HG03565 (cell line): ENCODE measurements at regions not wholly inside any gene's neighbourhood (a gene's known extent, or its start where the extent isn't known, plus 50 kb on each side); places are given as distances from the start of the nearest gene placed in this dataset.
"Not testable (repeated sequence)": the region's sequence is repeated elsewhere in the genome, so short reads cannot be mapped to it uniquely, and the experiment has no call there.

Experiments used
- ATAC-seq: cut with Tn5 transposase; IDR thresholded peaks from one replicate; pipeline ENCODE4 v1.9.1; 2021; ENCODE audit warnings: mild to moderate bottlenecking, moderate library complexity; ENCODE audit not compliant: unreplicated experiment

DNA sequence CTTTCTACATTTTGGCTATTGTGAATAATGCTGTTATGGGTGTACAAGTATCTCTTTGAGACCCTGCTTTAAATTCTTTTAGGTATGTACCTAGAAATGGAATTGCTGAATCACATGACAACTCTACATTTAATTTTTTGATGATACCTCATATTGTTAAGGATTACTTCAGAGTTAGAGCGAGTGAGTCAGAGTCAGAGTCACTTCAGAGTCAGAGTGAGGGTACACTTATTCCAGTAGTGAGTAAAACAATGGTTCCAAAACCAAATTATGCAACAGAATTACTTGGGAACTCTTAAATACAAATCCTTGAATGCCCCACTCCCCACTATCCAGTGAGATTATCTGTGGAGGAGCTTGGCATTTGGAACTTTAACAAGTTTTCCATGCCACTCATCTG is 50.3 kb upstream of the SNRK start:
- ATAC-seq, result no peak

DNA sequence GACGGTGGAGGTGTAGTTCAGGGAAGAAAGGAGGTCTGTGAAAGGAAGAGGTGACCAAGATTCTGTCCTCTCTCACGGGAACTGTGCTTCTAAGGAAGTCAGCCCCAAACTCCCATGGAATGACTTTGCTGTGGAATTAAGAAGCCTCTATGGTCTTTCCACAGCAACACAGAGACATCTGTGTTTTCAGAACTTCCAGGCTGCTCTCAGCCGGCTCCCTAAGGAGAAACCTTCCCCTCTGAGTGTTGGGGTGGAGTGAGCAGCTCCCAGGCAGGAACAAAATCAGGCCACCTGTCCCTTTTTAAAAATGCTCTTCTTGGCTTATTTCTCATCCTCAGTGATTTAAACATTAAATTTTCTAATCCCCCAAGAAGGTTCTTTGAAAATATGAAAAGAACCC is 53.3 kb upstream of the SNRK start:
- ATAC-seq, result no peak

DNA sequence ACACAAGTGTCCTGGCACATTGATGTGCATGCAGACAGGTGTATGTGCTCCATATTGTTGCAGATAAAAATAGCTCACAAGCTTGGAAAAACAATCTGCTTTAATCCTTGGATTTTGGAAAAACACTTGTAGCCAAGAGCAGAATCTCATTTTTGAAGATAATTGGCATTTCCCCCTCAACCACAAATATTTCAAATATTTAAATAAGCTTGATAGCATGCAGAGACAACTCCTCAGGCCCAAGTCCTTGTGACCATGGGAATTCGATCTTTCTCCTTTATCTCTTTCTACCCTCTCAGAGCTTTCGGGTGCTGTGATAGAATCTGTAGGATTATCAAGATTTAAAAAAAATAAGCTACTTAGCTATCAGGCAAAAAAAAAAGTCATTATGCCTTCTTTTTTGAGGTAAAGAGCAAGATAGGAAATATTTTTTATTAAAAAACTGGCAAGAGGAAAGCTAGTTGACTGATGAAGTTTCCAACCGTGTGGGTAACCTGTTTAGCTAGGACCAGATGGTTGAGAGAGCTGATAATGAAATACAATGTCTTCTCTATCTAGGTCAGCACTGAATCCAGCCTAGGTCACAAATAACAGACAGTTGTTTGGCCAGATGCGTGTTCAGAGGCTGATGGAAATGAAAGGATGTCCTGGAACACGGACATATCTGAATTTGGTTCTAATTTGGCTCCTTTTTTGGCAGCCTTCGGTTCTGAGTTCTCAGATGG is 54.9 kb upstream of the SNRK start:
- ATAC-seq, result no peak

DNA sequence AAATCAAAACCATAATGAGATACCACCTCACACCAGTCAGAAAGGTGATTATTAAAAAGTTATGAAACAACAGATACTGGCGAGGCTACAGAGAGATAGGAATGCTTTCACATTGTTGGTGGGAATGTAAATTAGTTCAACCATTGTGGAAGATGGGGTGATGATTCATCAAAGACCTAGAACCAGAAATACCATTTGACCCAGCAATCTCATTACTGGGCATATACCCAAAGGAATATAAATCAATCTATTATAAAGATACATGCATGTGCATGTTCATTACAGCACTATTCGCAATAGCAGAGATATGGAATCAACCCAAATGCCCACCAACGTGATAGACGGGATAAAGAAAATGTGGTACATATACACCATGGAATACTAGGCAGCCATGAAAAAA is 56.5 kb upstream of the SNRK start:
- ATAC-seq, result not testable (repeated sequence)

DNA sequence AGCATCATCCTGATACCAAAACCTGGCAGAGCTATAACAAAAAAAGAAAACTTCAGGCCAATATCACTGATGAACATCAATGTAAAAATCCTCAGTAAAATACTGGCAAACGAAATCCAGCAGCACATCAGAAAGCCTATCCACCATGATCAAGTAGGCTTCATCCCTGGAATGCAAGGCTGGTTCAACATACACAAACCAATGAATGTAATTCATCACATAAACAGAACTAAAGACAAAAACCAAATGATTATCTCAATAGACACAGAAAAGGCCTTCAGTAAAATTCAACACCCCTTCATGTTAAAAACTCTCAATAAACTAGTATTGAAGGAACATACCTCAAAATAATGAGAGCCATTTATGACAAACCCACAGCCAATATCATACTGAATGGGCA is 58.7 kb upstream of the SNRK start:
- not testable (repeated sequence) for ATAC-seq

DNA sequence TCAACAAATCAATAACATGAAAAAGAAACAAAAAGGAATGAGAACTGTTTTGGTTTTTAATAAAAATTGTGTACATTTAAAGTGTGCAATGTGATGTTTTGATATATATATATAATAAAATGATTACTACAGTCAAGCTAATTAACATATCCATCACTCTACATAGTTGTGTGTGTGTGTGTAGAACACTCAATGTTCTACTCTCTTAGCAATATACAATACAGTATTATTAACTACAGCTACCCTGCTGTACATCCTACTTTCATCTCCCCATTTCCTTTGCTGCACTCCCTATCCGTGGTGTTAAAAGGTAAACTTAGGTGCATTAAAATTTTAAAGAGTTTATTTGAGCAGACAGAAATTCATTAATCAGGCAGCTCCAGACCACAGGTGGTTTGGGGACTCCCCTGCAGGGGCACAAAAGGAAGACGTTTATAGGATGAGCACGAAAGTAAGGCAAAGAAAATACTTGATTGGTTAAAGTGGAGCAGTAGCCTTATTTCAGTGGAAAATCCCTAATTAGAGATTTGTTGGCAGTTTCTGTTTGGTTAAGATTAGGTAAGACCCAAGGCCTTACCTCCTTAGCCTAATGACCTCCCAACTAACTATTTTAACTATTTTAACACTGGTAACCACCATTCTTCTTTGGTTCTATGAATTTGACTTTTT is 61.8 kb upstream of the SNRK start:
- no peak for ATAC-seq

DNA sequence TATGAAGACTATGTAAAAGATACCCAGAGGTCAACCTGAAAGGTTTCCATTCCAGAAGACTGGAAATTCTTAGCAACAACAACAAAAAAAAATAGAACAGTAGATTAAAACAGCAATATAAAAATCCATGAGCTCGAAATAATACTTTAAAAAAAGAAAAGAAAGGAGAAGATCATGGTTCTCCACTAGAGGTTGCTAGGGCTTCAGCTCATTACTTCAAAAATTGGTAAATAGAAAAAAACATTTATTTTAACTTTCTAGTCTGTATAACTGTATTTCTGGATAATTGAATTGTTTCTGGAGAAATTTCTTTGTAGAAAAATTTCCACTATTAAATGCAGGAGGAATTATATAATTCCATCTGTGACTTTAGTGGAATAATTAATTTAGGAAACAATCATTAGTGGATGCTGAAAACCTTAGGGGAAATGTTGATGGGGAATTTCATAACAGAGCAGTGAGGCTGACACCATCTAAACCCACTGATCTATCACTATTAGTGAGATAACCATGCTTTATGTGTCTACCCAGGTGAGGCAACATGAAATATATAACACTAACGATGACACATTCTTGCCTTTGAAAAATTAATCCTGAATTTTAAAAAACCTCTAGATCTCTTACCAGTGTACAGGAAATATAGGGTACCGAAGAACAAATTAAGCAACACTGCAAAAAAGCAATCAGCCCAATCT is 62.5 kb upstream of the SNRK start:
- ATAC-seq, result no peak

DNA sequence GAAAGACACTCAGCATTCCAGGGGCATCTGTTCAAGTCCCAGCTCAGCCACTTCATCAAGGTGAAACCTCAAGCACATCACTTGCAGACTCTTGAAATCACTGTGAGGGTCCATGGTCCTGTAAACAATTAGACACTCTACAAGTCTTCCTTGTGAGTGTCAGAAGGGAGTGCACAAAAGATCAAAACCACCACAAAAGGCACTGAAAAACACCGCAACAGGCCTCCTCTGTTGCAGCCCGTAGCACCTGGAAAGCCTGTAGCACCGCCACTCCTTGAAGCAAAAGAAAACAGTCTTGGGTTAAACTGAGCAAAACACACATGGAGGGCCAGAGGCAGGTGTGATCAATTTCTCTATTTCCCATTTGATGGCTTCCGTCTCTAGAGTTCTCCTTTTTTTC is 63.8 kb upstream of the SNRK start:
- no peak for ATAC-seq

DNA sequence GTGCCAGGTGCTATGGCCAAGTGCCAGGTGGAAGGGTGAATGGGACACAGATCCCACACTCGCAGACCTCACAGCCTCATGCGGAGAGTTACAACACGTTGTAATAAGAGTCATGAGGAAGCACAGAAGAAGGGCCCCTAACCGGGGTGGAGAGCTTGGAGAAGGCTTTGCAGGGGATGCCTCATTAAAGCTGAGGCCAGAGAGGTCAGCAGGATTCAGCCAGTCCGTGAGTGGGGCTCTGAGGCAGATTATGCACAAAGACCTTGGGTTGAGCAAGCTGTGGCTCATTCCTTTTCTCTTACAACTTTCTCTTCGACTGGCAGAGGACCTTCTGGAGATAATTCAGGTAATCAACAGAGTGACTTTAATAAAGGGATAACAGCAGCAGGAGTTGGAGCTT is 65.3 kb upstream of the SNRK start:
- no peak for ATAC-seq

DNA sequence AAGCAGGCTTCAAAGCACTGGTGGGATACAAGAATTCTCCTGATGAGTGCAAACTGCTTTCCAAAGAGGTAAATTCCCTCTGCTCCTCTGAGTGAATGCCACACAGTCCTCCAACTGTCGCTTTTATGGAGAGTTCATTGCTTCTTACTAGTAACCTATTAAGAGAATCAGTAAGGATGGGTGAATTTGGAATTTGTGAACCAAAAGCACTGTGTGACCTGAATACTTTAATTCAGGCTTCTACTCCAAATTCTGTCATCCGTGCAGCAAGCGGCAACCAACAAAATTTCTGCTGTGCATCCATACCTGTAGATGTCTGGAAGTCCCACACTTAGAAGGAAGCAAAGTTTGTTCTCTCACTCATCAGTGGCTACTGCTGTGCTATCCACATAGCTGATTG is 66.7 kb upstream of the SNRK start:
- ATAC-seq, result no peak

DNA sequence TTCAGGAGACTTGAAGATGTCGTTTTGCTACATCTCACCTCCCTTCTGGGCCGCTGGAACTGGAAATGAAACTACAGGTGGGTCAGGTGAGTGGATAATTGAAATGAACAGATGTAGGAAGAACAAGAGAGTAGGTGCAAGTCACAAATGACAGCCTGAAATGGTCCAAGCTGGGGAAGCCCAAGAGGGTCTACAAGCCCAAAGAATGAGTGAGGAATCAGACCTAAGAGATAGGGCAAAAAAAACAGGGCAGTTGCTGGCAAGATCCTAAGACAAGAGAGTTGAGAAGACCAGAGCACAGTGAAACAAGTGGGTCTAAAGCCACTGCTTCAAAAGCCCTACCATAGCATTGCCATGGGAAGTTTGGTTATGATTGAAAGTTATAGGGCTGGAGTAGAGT is 67.4 kb upstream of the SNRK start:
- ATAC-seq, result no peak

DNA sequence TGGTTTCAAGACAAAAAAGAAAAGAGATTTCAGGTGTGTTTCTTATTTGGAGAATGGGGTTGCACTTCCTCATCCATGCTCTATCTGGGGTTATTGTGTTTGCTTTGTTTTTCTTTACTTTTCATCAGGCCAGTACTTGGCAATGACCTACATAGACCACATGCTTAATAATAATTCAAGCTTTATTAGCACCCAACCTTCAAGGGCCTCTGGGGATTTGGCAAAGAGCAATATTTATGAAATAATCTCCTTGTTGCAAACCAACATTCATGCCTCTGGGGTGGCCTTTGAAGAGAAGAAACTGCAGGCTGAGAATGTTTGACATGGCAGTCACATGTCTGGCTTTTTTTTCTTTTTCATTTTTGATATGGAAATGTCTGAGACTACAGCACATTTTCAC is 68.2 kb upstream of the SNRK start:
- no peak for ATAC-seq

DNA sequence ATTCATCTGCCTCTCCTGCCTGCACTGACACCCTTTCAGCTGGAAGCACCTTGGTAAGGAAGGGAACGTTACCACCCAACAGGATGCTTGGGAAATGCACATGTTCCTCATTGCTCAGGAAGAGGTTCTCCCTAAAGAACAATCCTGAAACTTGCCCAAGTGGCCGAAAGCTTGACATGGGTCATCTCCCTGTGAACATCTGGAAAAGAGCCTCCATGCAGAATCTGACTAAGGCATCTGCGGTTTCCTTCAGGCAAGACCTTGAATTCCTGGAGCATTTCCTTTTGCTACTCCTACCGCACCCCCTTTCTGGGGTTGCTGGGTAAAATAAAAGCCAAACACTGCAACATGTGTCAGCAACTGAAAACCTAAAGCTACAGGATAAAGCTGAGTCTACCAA is 68.7 kb upstream of the SNRK start:
- no peak for ATAC-seq

DNA sequence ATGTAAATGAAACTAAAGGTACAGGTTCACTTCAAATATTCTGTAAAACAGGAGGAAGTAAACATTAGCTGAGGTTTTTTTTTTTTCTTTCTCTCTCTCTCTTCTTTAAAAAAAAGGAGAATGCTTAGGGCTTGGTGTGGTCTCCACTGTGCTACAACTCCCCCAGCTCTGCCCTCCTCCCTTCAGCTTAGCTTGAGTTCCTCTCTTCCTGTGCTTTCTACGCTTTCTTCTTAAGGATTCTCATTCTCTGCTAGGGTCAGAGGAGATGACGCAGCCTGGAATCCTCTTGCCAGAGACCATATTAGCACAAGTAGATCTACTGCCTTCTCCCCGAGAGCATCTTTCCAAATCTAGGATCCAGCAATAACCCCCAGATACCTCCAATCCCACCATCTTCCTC is 69.1 kb upstream of the SNRK start:
- ATAC-seq, result no peak

DNA sequence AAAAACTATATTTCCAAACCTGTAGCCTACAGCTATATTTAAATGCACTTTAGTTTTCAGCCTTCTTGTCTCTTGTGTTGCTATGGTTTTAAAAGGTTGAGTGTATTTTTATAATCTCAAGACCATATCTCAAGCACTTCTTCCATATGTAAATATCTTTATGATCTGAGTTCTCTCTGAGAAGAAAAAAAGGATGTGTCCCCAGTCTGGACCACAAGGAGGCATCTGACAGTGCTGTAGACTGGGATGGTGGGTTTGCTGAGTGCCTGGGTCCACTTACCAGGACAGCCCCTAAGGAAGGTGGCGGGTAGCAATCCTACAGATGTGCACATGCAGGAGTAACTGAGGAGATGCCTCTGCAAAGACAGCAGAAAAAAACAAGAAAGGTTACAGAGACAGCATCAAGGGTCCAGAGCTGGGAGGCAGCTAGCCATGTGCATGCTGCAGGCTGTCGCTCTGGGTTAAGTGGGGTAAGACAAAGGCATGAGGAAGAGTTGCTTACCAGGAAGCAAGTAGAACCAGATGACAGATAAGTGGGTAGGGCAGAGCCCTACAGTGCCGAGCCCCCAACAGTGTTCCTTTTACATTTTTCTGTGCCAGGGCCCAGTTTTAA is 70.6 kb upstream of the SNRK start:
- no peak for ATAC-seq

DNA sequence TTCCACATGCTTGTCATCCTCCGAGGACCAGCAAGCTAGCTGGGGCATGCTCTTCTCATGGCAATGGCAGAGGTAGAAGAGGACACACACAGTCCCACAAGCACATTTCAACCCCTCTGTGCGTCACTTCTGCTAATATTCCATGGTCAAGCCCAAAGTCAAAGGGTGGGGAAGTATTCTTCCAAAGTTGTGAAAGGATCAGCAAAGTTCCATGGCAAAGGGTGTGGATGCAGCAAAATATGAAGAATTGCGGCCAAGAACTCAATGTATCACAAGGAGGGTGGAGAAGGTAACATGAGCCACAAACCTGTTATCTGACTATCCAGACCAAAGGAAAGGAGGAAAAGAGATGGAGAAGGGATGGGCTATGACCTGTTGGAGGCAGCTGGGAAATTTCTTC is 71.2 kb upstream of the SNRK start:
- no peak for ATAC-seq

DNA sequence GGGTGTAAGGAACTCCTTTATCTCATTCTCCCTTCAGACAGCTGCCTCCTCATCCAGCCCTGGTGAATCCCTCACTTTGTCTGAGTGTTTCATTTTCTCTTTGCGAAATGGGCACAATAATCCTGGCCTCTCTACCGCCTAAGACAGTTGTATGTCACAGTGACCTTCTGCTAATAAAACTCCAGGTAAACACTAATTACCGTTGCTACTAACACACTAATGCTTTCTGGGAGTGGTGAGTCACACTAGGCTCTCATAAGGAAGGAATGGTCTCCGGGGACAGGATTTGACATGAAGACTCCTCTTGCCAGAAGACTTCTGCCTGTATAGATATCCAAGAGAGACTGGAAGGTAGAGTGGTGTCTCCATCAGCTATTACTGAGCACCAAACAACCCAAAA is 71.7 kb upstream of the SNRK start:
- ATAC-seq, result no peak

DNA sequence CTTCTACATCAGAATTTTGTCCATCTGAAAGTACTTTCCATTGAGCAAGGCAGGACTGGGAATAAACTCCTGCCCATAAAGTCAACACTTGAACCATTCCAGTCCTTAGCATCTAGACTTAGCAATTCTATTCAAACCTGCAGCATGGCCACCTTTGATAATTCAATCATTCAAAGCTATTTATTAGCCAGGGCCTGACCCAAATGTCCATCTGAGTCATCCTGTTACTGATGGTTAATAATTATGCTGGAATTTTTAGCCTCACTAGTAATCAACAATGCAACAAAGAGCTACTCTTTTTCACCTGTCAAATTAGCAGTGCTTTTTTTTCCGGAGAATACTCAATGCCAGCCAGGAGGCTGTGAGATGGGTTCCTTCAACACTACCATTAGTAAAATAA is 72.7 kb upstream of the SNRK start:
- no peak for ATAC-seq

DNA sequence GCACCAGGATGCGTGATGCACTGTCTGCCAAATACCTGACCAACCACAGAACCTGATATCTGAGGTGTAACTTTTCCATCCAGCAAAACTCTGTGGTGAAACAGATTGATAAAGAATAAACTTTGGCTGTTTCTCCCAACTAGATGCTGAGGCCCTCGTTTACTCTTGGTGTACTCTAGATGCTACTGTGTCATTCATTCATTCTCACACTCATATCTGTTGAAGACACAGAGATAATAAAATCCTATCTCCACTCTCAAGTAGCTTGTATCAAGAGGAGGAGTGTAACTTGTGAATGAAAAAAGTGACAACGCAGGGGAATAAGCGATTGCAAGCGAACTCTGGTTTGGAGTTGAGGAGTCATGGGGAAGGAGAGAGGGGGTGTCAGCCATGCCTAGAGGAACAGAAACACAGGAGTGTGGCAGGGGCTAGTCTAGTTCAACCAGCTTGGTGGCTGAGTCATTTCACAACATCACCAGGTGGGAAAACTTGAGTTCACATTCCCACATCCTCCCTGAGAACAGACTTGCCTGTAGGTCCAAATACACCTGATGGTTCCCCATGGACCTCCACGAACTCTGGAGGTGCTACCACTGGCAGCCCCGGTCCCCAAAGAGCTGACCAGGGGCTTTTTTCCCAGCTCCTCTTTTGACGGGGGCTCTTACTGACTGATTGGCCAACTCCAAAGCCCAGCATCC is 73.3 kb upstream of the SNRK start:
- no peak for ATAC-seq

DNA sequence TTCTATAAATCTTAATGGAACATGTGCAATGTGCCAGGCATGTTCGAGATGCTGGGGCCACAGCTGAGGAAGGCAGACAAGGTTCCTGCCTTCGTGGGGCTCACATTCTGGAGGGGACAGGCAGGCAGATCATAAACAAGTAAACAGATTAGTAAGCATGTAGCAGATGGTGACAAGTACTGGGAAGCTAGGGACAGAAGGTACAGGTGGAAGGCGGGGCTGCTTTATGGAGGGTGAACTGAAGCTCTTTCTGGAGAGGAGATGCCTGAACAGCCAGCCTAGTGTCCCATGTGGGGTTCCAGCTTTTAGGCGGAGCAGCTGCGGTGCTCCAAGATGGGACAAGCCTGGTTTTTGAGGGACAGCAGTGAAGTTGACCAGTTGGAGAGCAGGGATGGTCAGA is 74.7 kb upstream of the SNRK start:
- ATAC-seq, result no peak
